D721Med (cell line): ENCODE measurements at regions not wholly inside any gene's neighbourhood (a gene's known extent, or its start where the extent isn't known, plus 50 kb on each side); places are given as distances from the start of the nearest gene placed in this dataset.
"Not testable (repeated sequence)": the region's sequence is repeated elsewhere in the genome, so short reads cannot be mapped to it uniquely, and the experiment has no call there.

Experiments used
- DNase-seq: peaks from one replicate; pipeline ENCODE4 v3.0.0; 2011; ENCODE audit warnings: low spot score; ENCODE audit not compliant: insufficient read length
- FAIRE-seq: peaks from 2 replicates; lab custom pipeline; 2011; peaks lifted over from hg19 to GRCh38; lab: Jason Lieb, UNC
- CTCF ChIP-seq: IDR thresholded peaks from 2 replicates; pipeline ENCODE4 v1.5.1; 2012; ENCODE audit warnings: mild to moderate bottlenecking, control low read depth; ENCODE audit not compliant: insufficient read depth; ENCODE audit errors: missing control alignments

DNA sequence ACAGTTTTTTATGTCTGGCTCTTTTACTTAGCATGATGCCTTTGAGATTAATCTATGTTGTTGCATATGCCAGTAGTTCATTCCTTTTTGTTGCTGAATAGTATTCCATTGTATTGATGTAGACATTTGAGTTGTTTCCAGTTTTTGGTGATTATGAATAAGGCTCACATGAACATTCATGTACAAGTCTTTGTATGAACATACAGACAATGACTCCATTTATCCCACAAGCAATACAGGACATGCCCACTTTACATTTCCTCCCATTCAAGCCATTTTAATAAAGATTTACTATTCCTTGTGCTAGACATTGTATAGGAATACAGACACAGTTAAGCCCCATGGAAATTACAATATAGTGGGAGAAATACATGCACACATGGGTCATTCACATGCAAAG, 118.0 kb downstream of the TRIM43 start:
- FAIRE-seq (no peak), DNase-seq (no peak)
- no peak for TF ChIP-seq CTCF

GRCh38 chr2:95713470-95714177, 121.8 kb downstream of the TRIM43 start:
- not testable (repeated sequence) for FAIRE-seq, DNase-seq

DNA sequence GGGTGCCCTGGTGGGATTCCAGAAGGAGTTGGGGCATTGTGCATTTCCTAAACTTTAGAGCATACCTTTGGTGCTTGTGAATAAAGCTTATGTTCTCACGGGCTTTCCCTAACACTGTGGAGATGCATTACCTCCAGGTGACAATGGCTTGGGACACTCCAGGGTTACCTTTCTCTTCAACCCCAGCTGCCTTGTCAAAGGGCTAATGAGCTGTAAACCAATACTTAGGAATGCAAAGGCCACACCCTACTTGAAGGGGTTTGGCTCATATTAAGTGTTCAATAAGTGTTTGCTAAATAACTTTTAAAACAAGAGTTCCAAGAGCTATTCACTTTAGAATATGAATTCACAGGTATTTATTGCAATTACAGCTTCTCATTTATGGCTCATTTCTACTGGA, 122.6 kb downstream of the TRIM43 start:
- DNase-seq, FAIRE-seq: not testable (repeated sequence)

- DNase-seq (no peak), FAIRE-seq (no peak)
- no peak for TF ChIP-seq CTCF
Measured at GRCh38 chr2:95719473-95720060, 127.8 kb downstream of the TRIM43 start.

- TF ChIP-seq CTCF, result no peak
- no peak for FAIRE-seq
- no peak for DNase-seq
Measured at GRCh38 chr2:95721726-95722125, 129.9 kb downstream of the TRIM43 start.

DNA sequence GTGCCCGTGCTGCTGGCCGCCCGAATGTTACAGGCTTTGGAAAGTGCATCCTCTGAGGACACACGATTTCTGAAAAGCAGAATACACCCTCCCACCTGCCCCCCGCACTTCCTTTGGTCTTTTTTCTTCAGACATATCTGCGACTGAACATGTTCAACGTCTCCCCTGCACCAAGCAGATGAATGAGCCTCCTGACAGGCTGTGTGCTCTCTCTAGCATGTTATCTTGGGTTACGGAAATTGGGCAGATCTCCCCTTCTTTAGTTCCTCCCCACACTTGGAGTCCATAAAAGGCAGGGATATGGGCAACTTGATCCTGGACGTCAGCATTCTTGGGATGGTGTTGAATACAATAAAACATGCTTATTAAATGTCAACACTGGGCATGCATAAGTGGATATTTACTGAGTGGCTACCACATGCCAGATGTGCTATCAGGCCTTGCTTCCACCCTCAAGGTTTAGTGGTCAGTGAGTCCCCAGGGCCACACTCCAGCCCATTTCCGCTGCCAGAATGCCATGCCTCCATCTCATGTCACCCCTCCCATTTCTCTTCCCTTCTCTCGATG, 130.4 kb downstream of the TRIM43 start:
- FAIRE-seq, result no peak
- no peak for DNase-seq
- TF ChIP-seq CTCF, result no peak

DNA sequence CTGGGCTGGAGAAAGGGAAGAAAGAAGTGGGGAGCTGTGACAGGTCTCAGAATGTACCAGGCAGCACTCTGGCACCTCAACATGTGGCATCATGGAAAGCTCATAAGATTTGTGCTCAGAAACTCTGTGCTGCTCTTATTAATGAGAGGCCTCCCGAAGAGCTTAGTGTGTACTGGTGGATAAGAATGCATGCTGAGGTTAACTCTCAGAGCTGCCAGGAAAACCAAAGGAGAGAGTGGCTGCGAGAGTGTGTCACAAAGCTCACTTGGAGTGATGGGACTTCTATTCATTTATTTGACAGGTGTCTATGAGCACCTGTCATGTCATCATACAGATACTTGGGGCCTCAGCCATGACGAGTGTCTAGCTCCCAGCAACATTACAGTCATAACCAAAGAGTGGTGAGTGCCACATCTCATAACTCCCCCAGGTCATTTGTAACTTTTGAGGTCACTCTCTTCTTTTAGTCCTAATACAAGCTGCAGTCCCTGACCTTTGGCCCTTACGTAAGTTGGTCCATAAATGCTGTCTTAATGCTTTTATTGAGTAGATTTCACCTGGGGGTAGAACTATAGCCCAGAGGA, 131.9 kb downstream of the TRIM43 start:
- not testable (repeated sequence) for DNase-seq, FAIRE-seq

- DNase-seq, FAIRE-seq: not testable (repeated sequence)
Measured at GRCh38 chr2:95725191-95725590, 133.4 kb downstream of the TRIM43 start.

- FAIRE-seq, DNase-seq: not testable (repeated sequence)
Measured at GRCh38 chr2:95725677-95726076, 133.9 kb downstream of the TRIM43 start.

- FAIRE-seq, DNase-seq: not testable (repeated sequence)
Measured at GRCh38 chr2:95727420-95727819, 135.6 kb downstream of the TRIM43 start.
